ENCODE measurements at regions not wholly inside any gene's neighbourhood (a gene's known extent, or its start where the extent isn't known, plus 50 kb on each side); places are given as distances from the start of the nearest gene placed in this dataset.

GRCh38 chr14:22320362-22320750 is 268.7 kb downstream of the DAD1 start:
- no peak for TF ChIP-seq CTCF (IDR thresholded peaks at IDR 0.05; ENCODE audit: insufficient read depth, low read length)
- TF ChIP-seq GABPA (IDR thresholded peaks at IDR 0.05; ENCODE audit: low read depth) = no peak
- no peak for TF ChIP-seq REST (IDR thresholded peaks at IDR 0.05; ENCODE audit: insufficient replicate concordance, low read depth)
- TF ChIP-seq POLR2AphosphoS5 (IDR thresholded peaks at IDR 0.05; ENCODE audit: low read depth) = no peak
